ENCODE measurements at regions not wholly inside any gene's neighbourhood (a gene's known extent, or its start where the extent isn't known, plus 50 kb on each side); places are given as distances from the start of the nearest gene placed in this dataset.

GRCh38 chr6:28655164-28655563 lies 129.5 kb downstream of the GPX5 start:
- no peak overlapping the region for H3K4me3 ChIP-seq (ENCODE audit: control insufficient read depth, low read depth, low read length)
- no peak for DNase-seq (ENCODE audit: low read depth)
- TF ChIP-seq CTCF (IDR thresholded peaks at IDR 0.05; ENCODE audit: control insufficient read depth, insufficient read depth, low read depth, low read length, missing control alignments) = no peak

- no peak overlapping the region for H3K4me3 ChIP-seq (ENCODE audit: control insufficient read depth, low read depth, low read length)
- no peak for DNase-seq (ENCODE audit: low read depth)
- TF ChIP-seq CTCF (IDR thresholded peaks at IDR 0.05; ENCODE audit: control insufficient read depth, insufficient read depth, low read depth, low read length, missing control alignments) = no peak
These were observed 131.0 kb downstream of the GPX5 start for GRCh38 chr6:28656715-28657114.

GRCh38 chr6:28657381-28657768 lies 131.7 kb downstream of the GPX5 start:
- no peak for DNase-seq (ENCODE audit: low read depth)
- TF ChIP-seq CTCF (IDR thresholded peaks at IDR 0.05; ENCODE audit: control insufficient read depth, insufficient read depth, low read depth, low read length, missing control alignments) = no peak
- H3K4me3 ChIP-seq (ENCODE audit: control insufficient read depth, low read depth, low read length) = no peak overlapping the region

GRCh38 chr6:28657769-28658465 lies 132.2 kb downstream of the GPX5 start:
- no peak for DNase-seq (ENCODE audit: low read depth)
- TF ChIP-seq CTCF (IDR thresholded peaks at IDR 0.05; ENCODE audit: control insufficient read depth, insufficient read depth, low read depth, low read length, missing control alignments) = no peak
- H3K4me3 ChIP-seq (ENCODE audit: control insufficient read depth, low read depth, low read length) = peak overlapping the region; percentile 40

- H3K4me3 ChIP-seq (ENCODE audit: control insufficient read depth, low read depth, low read length) = peak overlapping the region; percentile 40
- DNase-seq (ENCODE audit: low read depth) = no peak
- TF ChIP-seq CTCF (IDR thresholded peaks at IDR 0.05; ENCODE audit: control insufficient read depth, insufficient read depth, low read depth, low read length, missing control alignments) = no peak
These were observed 133.0 kb downstream of the GPX5 start for GRCh38 chr6:28658475-28659249.

- peak overlapping the region; percentile 40 for H3K4me3 ChIP-seq (ENCODE audit: control insufficient read depth, low read depth, low read length)
- no peak for TF ChIP-seq CTCF (IDR thresholded peaks at IDR 0.05; ENCODE audit: control insufficient read depth, insufficient read depth, low read depth, low read length, missing control alignments)
- DNase-seq (ENCODE audit: low read depth) = no peak
These were observed 133.5 kb downstream of the GPX5 start for GRCh38 chr6:28659250-28659566.
